SK-N-DZ (cell line): ENCODE measurements at regions not wholly inside any gene's neighbourhood (a gene's known extent, or its start where the extent isn't known, plus 50 kb on each side); places are given as distances from the start of the nearest gene placed in this dataset.
"Not testable (repeated sequence)": the region's sequence is repeated elsewhere in the genome, so short reads cannot be mapped to it uniquely, and the experiment has no call there.

ENCODE experiments used
- DNase-seq: peaks from one replicate; pipeline ENCODE4 v3.0.0-alpha.2; 2015; ENCODE audit warnings: low spot score

- no peak for DNase-seq
Observed at GRCh38 chr3:89533275-89533674, 425.9 kb downstream of the EPHA3 start.

GRCh38 chr3:89554587-89554986 is 447.2 kb downstream of the EPHA3 start:
- not testable (repeated sequence) for DNase-seq

GRCh38 chr3:89558711-89559110 is 451.3 kb downstream of the EPHA3 start:
- DNase-seq, result no peak

- DNase-seq, result no peak
Observed at GRCh38 chr3:89560568-89560967, 453.1 kb downstream of the EPHA3 start.

- no peak for DNase-seq
Observed at GRCh38 chr3:89562373-89562772, 455.0 kb downstream of the EPHA3 start.

- no peak for DNase-seq
Observed at GRCh38 chr3:89565098-89565497, 457.7 kb downstream of the EPHA3 start.

DNA sequence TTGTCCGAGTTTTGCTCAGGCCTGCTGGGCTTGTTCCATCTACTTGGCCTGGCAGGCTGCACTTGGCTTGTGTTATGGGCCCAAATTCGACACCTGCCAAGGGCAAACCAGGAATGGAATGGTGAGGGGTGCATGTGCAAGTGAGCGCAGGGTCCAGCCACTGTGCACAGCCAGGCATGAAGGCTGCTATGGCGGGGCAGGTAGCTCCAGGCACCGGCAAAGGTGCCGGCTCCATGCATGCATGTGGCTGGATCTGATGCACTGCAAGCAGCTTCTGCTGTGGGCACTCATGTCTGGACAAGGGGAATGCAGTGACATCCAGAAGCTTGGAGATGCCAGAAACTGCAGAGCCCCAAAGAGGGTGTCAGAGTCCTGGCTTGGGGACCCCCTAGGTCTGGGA is 463.0 kb downstream of the EPHA3 start:
- no peak for DNase-seq

DNA sequence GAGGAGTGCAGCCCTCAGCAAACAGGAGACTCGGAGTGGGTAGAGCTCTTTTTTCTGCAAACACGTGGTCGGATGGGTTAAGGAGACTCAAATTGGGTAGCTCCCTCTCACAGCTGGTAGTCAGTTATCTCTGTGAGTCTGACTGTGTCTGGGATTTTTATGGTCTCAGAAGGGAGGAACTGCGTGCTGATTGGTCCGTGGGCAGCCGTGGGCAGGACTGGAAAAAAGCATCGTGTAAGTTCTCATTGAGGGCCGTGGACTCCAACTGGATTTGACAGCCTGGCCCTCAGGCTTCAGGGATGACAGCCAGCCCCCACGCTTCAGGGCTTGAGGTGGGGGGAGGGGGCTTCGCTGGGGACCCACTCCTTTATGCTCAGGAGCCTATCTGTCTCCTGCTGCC is 463.9 kb downstream of the EPHA3 start:
- DNase-seq, result no peak

DNA sequence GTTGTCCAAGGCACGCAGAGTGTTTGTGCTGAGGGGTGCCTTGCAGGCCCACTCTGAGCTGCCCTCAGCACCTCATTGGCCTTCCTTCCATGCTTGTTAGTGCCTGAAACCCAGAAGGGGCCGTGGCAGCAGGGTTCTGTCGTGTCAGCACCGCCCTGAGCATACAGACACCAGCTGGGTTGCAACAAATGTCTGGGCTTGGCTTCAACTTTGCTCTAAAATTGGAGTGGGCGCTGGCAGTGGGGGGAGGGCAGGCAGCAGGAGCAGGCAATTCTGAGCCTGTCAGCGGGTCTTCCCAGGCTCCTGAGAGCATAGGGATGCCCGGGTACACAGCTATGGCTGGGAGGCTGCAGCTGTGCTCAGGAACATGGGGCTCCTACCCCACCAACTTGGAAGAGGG is 464.3 kb downstream of the EPHA3 start:
- no peak for DNase-seq

DNA sequence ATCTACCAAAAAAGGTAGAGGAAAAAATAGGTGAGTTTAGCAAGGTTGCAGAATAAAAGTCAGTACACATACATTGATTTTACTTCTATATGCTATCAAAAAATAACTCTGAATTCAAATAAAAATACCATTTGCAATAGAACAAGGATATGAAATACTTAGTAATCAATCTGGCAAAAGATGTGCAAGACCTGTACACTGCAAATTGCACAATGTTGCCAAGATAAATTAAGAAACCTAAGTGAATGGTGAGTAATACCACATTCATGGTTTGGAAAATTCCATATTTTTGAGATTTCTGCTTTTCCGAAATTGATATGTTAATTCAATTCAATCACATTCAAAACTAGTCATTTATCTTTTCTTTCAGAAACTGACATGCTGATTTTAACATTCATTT is 464.8 kb downstream of the EPHA3 start:
- no peak for DNase-seq

DNA sequence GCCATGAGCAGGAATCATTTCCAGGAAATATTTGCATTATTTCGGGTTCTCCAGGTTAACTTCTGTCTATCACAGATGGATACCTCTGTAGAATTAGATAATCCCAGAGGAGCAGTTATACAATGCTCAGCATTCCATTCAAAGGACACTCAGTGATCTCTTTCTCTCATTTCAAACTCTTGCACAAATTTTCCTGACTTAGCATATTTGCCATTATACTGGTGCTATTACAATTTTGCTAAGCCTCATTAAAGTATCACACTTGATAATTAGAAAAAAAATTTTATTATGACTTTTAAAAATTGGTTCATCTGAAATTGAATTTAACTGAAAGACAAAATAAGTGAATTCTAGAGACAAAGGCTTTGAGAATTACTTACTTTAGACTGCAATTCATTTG is 469.0 kb downstream of the EPHA3 start:
- no peak for DNase-seq

DNA sequence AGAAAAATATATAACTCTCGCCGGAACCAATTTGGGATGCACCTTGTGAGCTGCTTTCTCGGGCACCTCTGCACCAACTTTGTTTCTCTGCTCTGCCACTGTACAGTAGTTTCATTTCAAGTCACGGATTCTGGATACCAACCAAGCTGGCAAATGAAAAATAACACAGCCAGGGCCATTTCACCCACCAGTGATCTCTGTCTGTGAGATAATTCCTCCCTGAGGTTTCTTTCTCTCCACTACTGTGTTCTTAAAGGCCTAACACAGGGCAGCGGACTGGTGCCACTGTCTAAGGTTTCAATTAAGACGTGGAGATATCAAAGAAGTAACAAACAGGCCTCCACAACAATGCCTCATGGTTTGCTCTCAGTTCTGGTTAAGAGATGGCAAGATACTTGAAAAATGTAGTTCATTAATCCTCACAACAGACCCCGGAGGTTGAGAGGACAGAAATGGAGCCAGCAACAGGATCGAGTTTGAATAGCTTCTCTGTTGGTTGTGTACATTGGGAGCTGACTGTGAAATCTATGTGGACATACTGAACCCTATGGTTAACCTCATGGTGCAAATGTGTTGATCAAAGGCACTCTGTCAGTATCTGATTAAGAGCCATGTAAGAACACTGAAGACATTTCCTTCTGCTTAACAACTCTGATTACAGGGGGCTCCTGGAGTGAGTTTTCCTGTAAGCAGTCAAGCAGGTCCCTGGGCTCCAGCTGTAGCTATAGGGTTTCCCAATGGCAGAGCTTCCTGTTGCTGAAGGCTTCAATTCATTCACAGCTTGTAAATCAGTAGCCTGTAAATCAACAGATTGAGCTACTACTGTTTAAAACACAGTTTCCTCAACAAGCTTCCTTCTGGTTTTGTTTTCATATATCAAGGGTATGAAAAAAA is 470.5 kb downstream of the EPHA3 start:
- DNase-seq, result peak; percentile 3

- DNase-seq, result no peak
Observed at GRCh38 chr3:89580859-89581258, 473.4 kb downstream of the EPHA3 start.

GRCh38 chr3:89584398-89584797 is 477.0 kb downstream of the EPHA3 start:
- DNase-seq, result no peak

GRCh38 chr3:89586256-89586655 is 478.8 kb downstream of the EPHA3 start:
- no peak for DNase-seq

DNA sequence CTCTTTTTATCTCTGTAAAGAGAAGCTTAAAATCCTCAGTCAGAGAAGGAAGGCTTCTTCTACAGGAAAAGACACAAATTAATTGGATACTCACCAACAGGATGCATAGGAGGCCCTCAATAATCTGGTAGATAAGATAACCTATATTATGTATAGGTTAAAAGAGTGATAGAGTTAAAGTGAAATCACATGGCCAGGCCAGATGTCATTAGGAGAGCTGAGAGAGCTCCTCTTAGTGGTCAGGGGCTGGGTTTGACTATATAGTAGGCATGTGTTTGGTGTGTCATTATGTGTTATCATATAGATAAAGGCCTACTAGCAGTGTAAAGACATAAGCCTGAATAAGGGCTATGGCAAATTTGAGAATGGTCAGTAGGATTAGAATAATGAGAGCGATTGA is 479.3 kb downstream of the EPHA3 start:
- DNase-seq, result no peak

DNA sequence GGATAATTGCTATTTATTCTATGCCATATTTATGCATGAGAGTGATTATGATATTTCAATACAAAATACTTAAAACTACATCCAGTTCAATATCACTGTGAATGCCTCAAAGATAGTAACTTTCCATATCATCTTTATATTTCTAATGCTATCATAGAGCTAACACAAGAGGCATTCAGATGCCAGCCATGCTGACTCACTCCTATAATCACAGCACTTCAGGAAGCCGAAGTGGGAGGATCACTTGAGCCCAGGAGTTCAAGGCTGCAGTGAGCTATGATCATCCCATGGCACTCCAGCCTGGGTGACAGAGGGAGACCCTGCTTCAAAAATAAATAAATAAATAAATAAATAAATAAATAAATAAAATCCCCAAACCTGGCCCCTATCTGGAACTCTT is 498.7 kb downstream of the EPHA3 start:
- DNase-seq, result no peak

GRCh38 chr3:89612027-89612426 is 504.6 kb downstream of the EPHA3 start:
- DNase-seq, result no peak

DNA sequence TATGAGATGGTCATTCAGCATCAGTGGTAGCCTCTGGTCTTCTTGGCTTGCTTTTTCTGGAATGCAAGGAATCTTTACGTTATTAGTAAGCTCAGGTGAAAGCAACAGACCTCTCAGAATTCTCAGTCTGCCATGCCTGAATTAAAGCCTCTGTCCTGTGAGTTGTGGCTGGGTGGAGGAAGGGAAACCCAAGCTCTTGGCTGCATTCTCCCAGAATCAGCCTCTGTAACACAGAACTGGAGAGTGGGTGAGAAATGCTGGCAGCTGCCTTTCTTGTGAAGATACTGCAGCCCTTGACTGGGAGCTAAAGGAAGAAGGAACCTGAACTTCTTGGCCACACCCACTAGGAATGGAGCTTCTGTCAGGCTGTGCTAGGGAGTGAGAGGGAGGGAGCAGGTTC is 505.8 kb downstream of the EPHA3 start:
- no peak for DNase-seq

DNA sequence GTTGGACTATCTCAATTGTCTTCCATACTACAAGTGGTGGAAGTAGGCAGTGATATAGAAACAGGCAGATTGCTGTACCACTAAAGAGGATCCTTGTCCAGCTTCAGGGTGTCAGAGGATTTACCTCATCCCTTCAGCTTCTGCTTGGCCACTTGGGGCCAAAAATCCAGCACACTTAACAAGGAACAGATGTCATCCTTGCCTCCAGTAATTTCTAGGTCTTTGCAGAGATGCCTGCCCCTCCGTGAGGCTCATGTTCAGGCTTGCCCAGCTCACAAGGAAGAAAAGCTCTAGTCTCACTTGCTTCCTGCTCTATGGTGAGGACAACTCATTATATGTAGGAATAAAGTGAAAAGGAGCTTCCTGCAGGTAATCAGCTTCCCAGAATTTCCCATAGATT is 510.3 kb downstream of the EPHA3 start:
- DNase-seq, result no peak

DNA sequence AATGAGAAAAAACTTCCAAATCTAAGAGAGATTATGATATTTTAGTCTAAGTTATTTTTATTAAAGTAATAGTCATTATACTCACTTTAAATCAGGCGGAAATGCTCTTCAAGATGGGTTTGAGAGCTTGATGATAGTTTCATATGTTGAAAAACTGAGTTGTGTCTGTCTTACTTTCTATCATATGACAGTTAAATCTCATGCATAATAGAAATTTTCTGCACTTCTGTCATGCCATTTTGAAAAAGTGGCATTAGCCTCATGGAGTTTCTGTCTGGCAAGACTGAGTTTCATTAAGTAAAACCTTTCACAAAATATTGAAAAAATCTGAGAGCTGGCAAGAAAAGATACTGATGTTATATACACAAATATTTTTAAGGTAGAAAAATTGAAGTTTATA is 511.8 kb downstream of the EPHA3 start:
- no peak for DNase-seq

DNA sequence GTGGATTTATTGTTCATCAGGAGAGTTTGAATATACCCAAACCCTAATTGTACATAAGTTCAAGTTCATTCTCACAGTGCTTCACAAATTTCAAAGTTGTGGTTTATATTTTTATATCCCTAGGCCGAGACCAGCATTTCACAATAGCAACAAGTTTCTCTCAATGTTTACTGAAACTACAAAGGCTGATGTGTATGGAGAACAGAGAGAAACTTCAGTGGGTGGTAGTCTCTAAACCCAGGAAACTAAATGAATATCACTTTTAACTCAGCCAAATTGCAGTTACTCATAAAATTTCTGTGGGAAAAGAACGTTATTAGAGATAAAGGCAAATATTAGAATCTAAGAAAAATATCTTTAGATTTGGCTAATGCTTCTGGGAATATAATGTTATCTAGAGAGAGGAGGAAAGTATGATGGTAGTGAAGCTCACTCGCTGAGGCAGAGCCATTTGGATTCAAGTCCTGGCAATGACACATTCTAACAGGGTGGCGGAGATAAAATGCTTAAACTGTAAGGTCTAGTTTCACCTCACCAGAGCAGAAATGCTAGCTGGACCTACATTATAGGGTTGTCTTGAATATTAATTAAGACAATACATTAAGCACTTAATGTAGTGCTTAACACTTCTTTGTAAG is 514.8 kb downstream of the EPHA3 start:
- no peak for DNase-seq

DNA sequence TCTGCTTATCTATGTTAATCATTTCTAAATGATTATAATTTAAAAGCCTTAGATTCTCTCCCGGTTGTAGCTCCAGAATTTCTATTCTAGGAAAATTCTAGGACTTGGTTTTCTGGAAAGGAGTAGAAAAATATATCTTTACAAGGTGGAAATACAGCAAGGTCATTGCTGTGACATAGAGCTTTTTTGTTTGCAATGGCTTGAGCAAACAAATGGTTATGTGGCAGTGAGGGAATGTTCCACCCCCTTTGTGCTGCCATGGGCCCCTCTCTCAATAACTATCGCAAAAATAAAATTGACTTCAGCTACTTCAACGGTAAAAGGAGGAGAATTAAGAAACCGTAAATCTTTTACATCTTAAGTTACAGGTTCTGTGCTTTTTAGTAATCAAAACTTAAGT is 517.1 kb downstream of the EPHA3 start:
- DNase-seq, result no peak
